HL-60 (cell line): ENCODE measurements at regions not wholly inside any gene's neighbourhood (a gene's known extent, or its start where the extent isn't known, plus 50 kb on each side); places are given as distances from the start of the nearest gene placed in this dataset.
A peak's percentile ranks its signal among the peaks of the same experiment; 100 is the strongest.

Experiments used
- DNase-seq, 2 experiments: peaks; one replicate each; pipeline ENCODE4 v3.0.0-alpha.2; 2010 to 2020; ENCODE audit warnings: low read depth in 1 of 2, low spot score in 1 of 2
- H3K27ac ChIP-seq: fragments of 250-450 bp; sonication (Bioruptor Pico); replicated peaks from 2 replicates; pipeline ENCODE4 v1.5.1; 2020; ENCODE audit warnings: mild to moderate bottlenecking, moderate library complexity
- H3K27me3 ChIP-seq: fragments of 250-450 bp; sonication (Bioruptor Pico); 2 replicates; pipeline ENCODE4 v1.5.1; 2021; ENCODE audit warnings: mild to moderate bottlenecking, moderate library complexity; ENCODE audit not compliant: insufficient read depth, poor library complexity, severe bottlenecking
- H3K4me3 ChIP-seq: replicated peaks from 2 replicates; pipeline ENCODE4 v1.5.1; 2011; ENCODE audit warnings: mild to moderate bottlenecking, control low read depth, low read length; ENCODE audit not compliant: insufficient read depth
- CTCF ChIP-seq: IDR thresholded peaks from one replicate; pipeline ENCODE4 v1.5.1; 2011; ENCODE audit warnings: low read length, control low read depth, inconsistent platforms; ENCODE audit not compliant: insufficient read depth
- GABPA ChIP-seq: IDR thresholded peaks from 2 replicates; pipeline ENCODE4 v1.6.1; 2012; ENCODE audit warnings: low read depth
- POLR2AphosphoS5 ChIP-seq: IDR thresholded peaks from 2 replicates; pipeline ENCODE4 v1.6.1; 2012; ENCODE audit warnings: low read depth
- SPI1 ChIP-seq: IDR thresholded peaks from 2 replicates; pipeline ENCODE4 v1.6.1; 2012; ENCODE audit warnings: low read depth, mild to moderate bottlenecking, borderline replicate concordance
- TF ChIP-seq, protein P1 (sequence below): IDR thresholded peaks from 2 replicates; pipeline ENCODE4 v1.6.1; 2012; ENCODE audit warnings: low read depth; ENCODE audit not compliant: insufficient replicate concordance

DNA sequence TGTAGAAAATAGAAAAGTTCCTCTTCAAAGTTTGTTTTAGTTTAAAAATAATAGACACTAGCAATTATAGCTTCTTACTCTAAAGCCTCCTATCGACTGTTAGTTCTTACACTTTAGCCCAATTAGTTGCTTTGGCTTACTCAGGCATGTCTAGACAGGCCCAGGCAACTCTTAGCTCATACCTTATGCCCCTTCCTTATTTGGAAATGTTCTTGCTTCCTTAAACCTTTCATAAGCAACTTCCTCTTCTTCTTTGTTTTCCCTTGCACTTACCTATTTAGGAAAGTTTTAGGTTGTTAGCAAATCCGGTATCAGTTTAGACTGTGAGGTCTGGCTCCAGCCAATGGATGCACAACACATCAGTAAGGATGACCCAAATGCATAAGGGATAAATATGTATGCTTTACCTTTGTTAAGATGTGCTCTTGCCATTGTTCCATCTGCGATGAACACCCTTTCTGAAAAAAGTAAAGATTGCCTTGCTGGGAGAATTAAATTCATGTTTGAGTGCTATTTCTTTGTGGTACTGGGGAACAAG is 1277.5 kb upstream of the CNTN5 start:
- TF ChIP-seq, protein P1, sequence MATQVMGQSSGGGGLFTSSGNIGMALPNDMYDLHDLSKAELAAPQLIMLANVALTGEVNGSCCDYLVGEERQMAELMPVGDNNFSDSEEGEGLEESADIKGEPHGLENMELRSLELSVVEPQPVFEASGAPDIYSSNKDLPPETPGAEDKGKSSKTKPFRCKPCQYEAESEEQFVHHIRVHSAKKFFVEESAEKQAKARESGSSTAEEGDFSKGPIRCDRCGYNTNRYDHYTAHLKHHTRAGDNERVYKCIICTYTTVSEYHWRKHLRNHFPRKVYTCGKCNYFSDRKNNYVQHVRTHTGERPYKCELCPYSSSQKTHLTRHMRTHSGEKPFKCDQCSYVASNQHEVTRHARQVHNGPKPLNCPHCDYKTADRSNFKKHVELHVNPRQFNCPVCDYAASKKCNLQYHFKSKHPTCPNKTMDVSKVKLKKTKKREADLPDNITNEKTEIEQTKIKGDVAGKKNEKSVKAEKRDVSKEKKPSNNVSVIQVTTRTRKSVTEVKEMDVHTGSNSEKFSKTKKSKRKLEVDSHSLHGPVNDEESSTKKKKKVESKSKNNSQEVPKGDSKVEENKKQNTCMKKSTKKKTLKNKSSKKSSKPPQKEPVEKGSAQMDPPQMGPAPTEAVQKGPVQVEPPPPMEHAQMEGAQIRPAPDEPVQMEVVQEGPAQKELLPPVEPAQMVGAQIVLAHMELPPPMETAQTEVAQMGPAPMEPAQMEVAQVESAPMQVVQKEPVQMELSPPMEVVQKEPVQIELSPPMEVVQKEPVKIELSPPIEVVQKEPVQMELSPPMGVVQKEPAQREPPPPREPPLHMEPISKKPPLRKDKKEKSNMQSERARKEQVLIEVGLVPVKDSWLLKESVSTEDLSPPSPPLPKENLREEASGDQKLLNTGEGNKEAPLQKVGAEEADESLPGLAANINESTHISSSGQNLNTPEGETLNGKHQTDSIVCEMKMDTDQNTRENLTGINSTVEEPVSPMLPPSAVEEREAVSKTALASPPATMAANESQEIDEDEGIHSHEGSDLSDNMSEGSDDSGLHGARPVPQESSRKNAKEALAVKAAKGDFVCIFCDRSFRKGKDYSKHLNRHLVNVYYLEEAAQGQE = no peak
- TF ChIP-seq SPI1 = no peak
- TF ChIP-seq POLR2AphosphoS5 = no peak
- TF ChIP-seq CTCF = no peak
- no peak for TF ChIP-seq GABPA
- Histone ChIP-seq H3K27me3 (no peaks in the 10 kb centered on the region), H3K27ac (no peak overlapping the region), H3K4me3 (no peak overlapping the region)
- DNase-seq = peak in 1 of 2 experiments; percentile 40

GRCh38 chr11:97745515-97746050 is 1275.2 kb upstream of the CNTN5 start:
- no peak overlapping the region for H3K27ac ChIP-seq
- TF ChIP-seq, protein P1 = no peak
- no peak for TF ChIP-seq POLR2AphosphoS5
- no peaks in the 10 kb centered on the region for H3K27me3 ChIP-seq
- no peak overlapping the region for H3K4me3 ChIP-seq
- DNase-seq = no peak

GRCh38 chr11:97746818-97747217 is 1273.9 kb upstream of the CNTN5 start:
- H3K4me3 ChIP-seq = no peak overlapping the region
- DNase-seq = no peak
- no peak overlapping the region for H3K27ac ChIP-seq
- no peaks in the 10 kb centered on the region for H3K27me3 ChIP-seq
- TF ChIP-seq CTCF (no peak), POLR2AphosphoS5 (no peak), SPI1 (no peak), GABPA (no peak)
- TF ChIP-seq, protein P1 = no peak
